Amniotic stem cell (primary cell): ENCODE measurements at regions not wholly inside any gene's neighbourhood (a gene's known extent, or its start where the extent isn't known, plus 50 kb on each side); places are given as distances from the start of the nearest gene placed in this dataset.

ENCODE experiments used
- DNase-seq: peaks from one replicate; lab custom pipeline; 2025; lab: John Stamatoyannopoulos, UW

GRCh38 chr12:124517260-124518050 lies 50.0 kb downstream of the NCOR2 start:
- no peak for DNase-seq

- no peak for DNase-seq
Observed at GRCh38 chr12:124516850-124517249, 50.6 kb downstream of the NCOR2 start.

- DNase-seq = no peak
Observed at GRCh38 chr12:124515981-124516380, 51.4 kb downstream of the NCOR2 start.

- no peak for DNase-seq
Observed at GRCh38 chr12:124514996-124515932, 52.1 kb downstream of the NCOR2 start.

- no peak for DNase-seq
Observed at GRCh38 chr12:124514145-124514995, 53.0 kb downstream of the NCOR2 start.

- DNase-seq = no peak
Observed at GRCh38 chr12:124513297-124513867, 54.0 kb downstream of the NCOR2 start.

GRCh38 chr12:124512667-124513296 lies 54.6 kb downstream of the NCOR2 start:
- peak; percentile 85 for DNase-seq

- DNase-seq = no peak
Observed at GRCh38 chr12:124511259-124511985, 56.0 kb downstream of the NCOR2 start.

- DNase-seq = no peak
Observed at GRCh38 chr12:124510301-124510970, 57.0 kb downstream of the NCOR2 start.

- no peak for DNase-seq
Observed at GRCh38 chr12:124509676-124510300, 57.6 kb downstream of the NCOR2 start.

- no peak for DNase-seq
Observed at GRCh38 chr12:124509300-124509675, 58.1 kb downstream of the NCOR2 start.

GRCh38 chr12:124508381-124509079 lies 58.9 kb downstream of the NCOR2 start:
- DNase-seq = no peak

- DNase-seq = no peak
Observed at GRCh38 chr12:124507188-124508109, 60.0 kb downstream of the NCOR2 start.

GRCh38 chr12:124506832-124507153 lies 60.6 kb downstream of the NCOR2 start:
- no peak for DNase-seq

- no peak for DNase-seq
Observed at GRCh38 chr12:124506145-124506831, 61.1 kb downstream of the NCOR2 start.

- DNase-seq = no peak
Observed at GRCh38 chr12:124505001-124505818, 62.2 kb downstream of the NCOR2 start.
